T-helper 17 cell (primary cell): ENCODE measurements at regions not wholly inside any gene's neighbourhood (a gene's known extent, or its start where the extent isn't known, plus 50 kb on each side); places are given as distances from the start of the nearest gene placed in this dataset.

Experiments used
- ATAC-seq: fragments of 150-1000 bp; cut with Tn5 transposase; 2 replicates; pipeline ENCODE4 v1.10.0; 2021; ENCODE audit warnings: mild to moderate bottlenecking, moderate library complexity
- DNase-seq, 3 donors: peaks; one replicate each; pipeline versions ENCODE4 v3.0.0 to v3.0.0-alpha.2; 2020 to 2021
- H3K9me3 ChIP-seq: one replicate; pipeline ENCODE4 v1.7.0; 2013; ENCODE audit warnings: low read length, mild to moderate bottlenecking; ENCODE audit not compliant: control insufficient read depth, poor library complexity, severe bottlenecking
- H3K27ac Mint-ChIP-seq: one replicate; pipeline ENCODE4 v1.8.0; 2022; ENCODE audit warnings: mild to moderate bottlenecking, moderate library complexity, mixed read lengths
- H3K27me3 Mint-ChIP-seq: one replicate; pipeline ENCODE4 v1.8.0; 2022; ENCODE audit warnings: mixed read lengths
- H3K36me3 Mint-ChIP-seq: one replicate; pipeline ENCODE4 v1.8.0; 2022; ENCODE audit warnings: low read depth, mixed read lengths
- H3K4me1 Mint-ChIP-seq: one replicate; pipeline ENCODE4 v1.8.0; 2022; ENCODE audit warnings: mild to moderate bottlenecking, mixed read lengths
- H3K4me3 Mint-ChIP-seq: one replicate; pipeline ENCODE4 v1.8.0; 2022; ENCODE audit warnings: mild to moderate bottlenecking, moderate library complexity, mixed read lengths

GRCh38 chr6:40956936-40957335 is 82.1 kb downstream of the UNC5CL start:
- Mint-ChIP-seq H3K27me3 (peaks cover 22% of the 10 kb centered on the region), H3K4me3 (no peak overlapping the region), H3K36me3 (no peaks in the 10 kb centered on the region), H3K4me1 (peaks cover 3% of the 10 kb centered on the region), H3K27ac (no peak overlapping the region)
- DNase-seq (no peak), ATAC-seq (no peak)
- H3K9me3 ChIP-seq = peaks cover 3% of the 10 kb centered on the region

GRCh38 chr6:40955178-40955545 is 83.9 kb downstream of the UNC5CL start:
- Mint-ChIP-seq H3K27ac (no peak overlapping the region), H3K36me3 (peaks cover 2% of the 10 kb centered on the region), H3K4me1 (peaks cover 6% of the 10 kb centered on the region), H3K4me3 (no peak overlapping the region), H3K27me3 (peaks cover 40% of the 10 kb centered on the region)
- DNase-seq = no peak
- ATAC-seq = no peak
- H3K9me3 ChIP-seq = peaks cover 3% of the 10 kb centered on the region

DNA sequence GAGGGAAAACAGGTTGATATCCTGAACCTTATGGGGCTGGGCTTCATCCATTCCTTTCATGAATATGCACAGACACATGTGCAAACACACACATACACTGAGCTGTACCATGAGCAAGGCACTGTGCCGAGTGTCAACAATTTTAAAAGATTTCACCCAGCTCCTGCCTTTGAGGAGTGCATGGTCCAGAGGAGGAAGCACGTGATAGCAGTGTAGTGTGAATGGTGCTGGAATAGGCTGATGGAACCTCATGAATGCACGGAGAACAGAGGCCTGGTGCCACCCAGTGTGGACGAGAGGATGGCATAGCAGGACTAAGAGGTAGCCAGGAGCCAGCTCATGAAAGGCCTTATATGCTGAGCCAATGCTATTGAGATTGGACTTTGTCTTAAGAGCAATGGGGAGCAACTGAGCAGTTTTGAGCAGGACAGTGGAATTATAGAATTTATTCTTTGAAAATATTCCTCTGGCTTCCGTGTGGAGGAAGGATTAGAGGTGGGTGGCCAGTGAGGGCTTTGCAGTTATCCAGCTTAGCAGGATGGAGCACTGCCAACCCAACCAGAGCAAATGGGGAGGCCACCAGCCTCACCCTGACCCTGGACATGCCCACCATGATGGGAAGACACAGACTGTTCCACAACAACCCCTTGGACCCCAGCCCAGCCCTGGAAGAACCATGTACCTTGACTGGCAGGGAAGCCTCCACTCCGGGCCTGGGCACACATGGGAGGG is 84.4 kb downstream of the UNC5CL start:
- H3K36me3 Mint-ChIP-seq = peaks cover 2% of the 10 kb centered on the region
- DNase-seq = no peak
- peaks cover 6% of the 10 kb centered on the region for H3K4me1 Mint-ChIP-seq
- peaks cover 46% of the 10 kb centered on the region for H3K27me3 Mint-ChIP-seq
- H3K27ac Mint-ChIP-seq = no peak overlapping the region
- H3K9me3 ChIP-seq = peaks cover 3% of the 10 kb centered on the region
- ATAC-seq = no peak
- no peak overlapping the region for H3K4me3 Mint-ChIP-seq

DNA sequence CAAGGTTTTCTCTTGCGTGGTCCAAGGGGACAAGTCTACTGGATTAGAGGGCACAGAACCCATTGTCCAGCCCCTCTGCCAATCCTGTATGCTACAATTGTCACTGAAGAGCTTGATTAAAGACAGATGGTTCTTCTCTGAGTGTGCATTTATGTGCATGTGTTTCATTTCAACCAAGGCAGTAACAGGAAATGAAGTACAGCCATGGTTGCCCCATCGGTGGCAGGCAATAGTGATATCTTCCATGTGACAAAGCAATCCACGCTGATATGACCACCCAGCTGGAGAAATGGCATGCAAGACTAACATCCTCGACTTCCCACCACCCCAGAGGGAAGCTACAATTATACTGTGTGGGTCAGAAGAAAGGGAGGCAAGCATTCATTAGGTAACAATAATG is 85.5 kb downstream of the UNC5CL start:
- H3K4me3 Mint-ChIP-seq = no peak overlapping the region
- no peak for ATAC-seq
- no peak for DNase-seq
- H3K27ac Mint-ChIP-seq = no peak overlapping the region
- H3K4me1 Mint-ChIP-seq = peaks cover 6% of the 10 kb centered on the region
- peaks cover 3% of the 10 kb centered on the region for H3K9me3 ChIP-seq
- H3K36me3 Mint-ChIP-seq = peaks cover 2% of the 10 kb centered on the region
- H3K27me3 Mint-ChIP-seq = peaks cover 57% of the 10 kb centered on the region

DNA sequence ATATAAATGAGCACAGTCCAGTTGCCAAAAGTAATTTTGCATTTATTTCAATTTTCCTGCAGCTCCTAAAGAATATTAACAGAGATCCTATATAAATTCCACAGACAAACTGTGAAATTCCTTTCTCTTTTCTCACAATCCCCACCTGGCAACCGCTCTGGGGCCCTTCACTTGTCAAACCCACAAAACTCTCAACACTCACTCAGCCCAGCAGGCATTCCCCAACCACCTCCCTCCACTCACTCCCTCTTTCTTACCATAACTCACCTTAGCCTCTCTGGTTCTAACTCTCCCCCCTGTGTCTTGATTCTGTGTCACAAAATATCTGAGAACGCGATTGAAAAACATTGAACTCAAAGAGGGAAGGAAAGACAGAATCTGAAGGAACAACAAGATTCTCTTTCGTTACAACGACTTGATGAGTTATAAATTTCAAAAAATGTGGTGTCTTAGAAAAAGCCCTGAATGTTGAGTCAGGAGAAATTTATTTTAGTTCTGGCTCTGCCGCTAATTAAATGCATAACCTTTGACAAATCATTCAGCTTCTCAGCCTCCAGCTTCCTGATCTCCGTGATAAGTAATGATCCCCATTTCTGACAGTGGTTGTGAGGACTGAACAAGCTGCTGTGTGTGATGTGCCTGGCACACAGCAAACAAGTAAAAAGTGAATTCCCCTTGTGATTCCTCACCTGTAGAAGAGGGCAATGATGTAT is 87.9 kb downstream of the UNC5CL start:
- Mint-ChIP-seq H3K27ac (peak overlapping the region; percentile 76), H3K36me3 (peaks cover 4% of the 10 kb centered on the region), H3K27me3 (peaks cover 59% of the 10 kb centered on the region), H3K4me3 (no peak overlapping the region), H3K4me1 (peaks cover 6% of the 10 kb centered on the region)
- ATAC-seq (no peak), DNase-seq (no peak)
- H3K9me3 ChIP-seq = no peaks in the 10 kb centered on the region

DNA sequence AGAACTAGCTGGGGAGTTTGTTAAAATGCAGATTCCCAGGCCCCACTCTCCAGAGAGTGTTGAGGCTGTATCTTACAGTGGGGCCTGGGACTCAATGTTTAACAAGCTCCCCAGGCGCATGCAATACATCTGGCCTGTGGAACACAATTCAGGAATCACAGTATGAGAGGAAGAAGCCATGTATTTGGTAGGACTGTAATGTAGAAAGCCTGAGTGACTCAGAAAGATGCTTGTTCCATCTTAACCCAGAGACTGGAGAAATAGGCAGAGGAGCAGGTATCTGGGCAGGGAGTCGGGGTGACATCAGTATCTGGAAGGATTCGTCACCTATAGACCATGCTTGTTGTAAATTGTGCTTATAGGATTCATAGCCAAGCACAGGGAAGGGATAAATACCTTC is 90.5 kb downstream of the UNC5CL start:
- H3K27ac Mint-ChIP-seq = no peak overlapping the region
- H3K9me3 ChIP-seq = no peaks in the 10 kb centered on the region
- DNase-seq (no peak), ATAC-seq (no peak)
- H3K4me3 Mint-ChIP-seq = no peak overlapping the region
- peaks cover 58% of the 10 kb centered on the region for H3K27me3 Mint-ChIP-seq
- peaks cover 7% of the 10 kb centered on the region for H3K36me3 Mint-ChIP-seq
- H3K4me1 Mint-ChIP-seq = peaks cover 3% of the 10 kb centered on the region

DNA sequence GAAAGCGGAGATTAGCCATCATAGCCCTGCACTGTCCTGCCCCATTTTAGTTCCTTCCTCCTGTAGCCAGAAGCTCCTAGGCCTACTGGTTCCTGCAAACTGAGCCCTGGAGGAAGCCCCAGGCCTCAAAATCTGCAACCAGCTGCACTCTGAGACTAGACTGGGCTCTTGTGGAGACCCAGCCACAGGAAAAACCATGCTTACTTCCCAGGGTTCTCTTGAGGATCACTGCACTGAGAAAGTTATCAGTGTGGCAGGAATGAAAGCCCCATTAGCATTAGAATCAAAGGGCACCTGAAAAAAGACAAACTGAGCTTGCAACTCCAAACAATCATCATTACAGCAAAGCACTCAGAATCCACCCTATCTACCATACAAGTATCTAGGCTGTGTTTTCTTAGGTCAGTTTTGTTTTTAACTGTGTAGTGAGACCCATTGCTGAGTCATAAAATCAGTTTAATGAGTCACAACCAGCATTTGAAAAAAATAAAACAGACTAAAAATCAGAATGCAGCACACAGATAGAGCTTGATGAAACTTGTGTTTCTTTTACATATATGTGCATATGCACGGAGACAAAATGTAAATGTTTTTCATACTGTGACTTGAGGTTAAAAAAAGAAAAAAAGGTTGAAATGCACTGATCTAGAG is 91.0 kb downstream of the UNC5CL start:
- ATAC-seq (no peak), DNase-seq (no peak)
- H3K4me1 Mint-ChIP-seq = peaks cover 3% of the 10 kb centered on the region
- H3K9me3 ChIP-seq = no peaks in the 10 kb centered on the region
- peaks cover 7% of the 10 kb centered on the region for H3K36me3 Mint-ChIP-seq
- peaks cover 52% of the 10 kb centered on the region for H3K27me3 Mint-ChIP-seq
- no peak overlapping the region for H3K4me3 Mint-ChIP-seq
- H3K27ac Mint-ChIP-seq = no peak overlapping the region

DNA sequence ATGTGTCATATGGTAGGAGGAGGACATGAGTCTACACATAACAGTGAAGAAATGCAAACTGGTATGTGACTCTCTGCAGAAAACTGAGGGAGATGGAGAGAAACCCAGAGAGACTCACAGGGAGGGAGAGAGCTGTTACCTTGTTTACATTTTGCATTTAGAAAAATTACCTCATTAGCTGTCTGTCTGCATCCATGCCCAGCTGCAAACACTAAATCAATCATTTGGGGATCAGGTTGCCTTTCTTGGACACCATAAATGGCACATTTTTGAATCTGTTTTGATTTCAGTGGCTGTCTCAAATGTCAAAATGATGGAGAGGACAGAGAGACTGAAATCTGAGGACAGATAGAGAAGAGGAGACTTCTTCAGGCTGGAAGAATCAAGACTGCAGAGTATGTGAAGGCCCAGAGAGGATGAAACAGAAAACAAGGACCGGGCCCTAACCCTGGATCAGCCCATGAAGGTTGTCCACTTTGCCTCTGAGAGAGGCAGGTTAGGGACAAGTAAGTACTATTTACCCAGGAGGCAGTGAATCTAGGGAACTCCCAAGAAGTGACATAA is 92.2 kb downstream of the UNC5CL start:
- no peaks in the 10 kb centered on the region for H3K9me3 ChIP-seq
- Mint-ChIP-seq H3K36me3 (peaks cover 7% of the 10 kb centered on the region), H3K27me3 (peaks cover 46% of the 10 kb centered on the region), H3K4me1 (peaks cover 3% of the 10 kb centered on the region), H3K27ac (no peak overlapping the region), H3K4me3 (no peak overlapping the region)
- no peak for ATAC-seq
- DNase-seq = no peak

- Mint-ChIP-seq H3K4me1 (peaks cover 5% of the 10 kb centered on the region), H3K27ac (no peak overlapping the region), H3K4me3 (no peak overlapping the region), H3K36me3 (peaks cover 2% of the 10 kb centered on the region), H3K27me3 (peaks cover 41% of the 10 kb centered on the region)
- H3K9me3 ChIP-seq = no peaks in the 10 kb centered on the region
- ATAC-seq (no peak), DNase-seq (no peak)
These were observed 101.5 kb downstream of the UNC5CL start for GRCh38 chr6:40937491-40937890.

GRCh38 chr6:40936818-40937251 is 102.2 kb downstream of the UNC5CL start:
- H3K4me3 Mint-ChIP-seq = no peak overlapping the region
- DNase-seq (no peak), ATAC-seq (no peak)
- no peak overlapping the region for H3K27ac Mint-ChIP-seq
- H3K27me3 Mint-ChIP-seq = peaks cover 41% of the 10 kb centered on the region
- peaks cover 2% of the 10 kb centered on the region for H3K36me3 Mint-ChIP-seq
- no peaks in the 10 kb centered on the region for H3K9me3 ChIP-seq
- peaks cover 5% of the 10 kb centered on the region for H3K4me1 Mint-ChIP-seq

GRCh38 chr6:40933864-40934263 is 105.2 kb downstream of the UNC5CL start:
- H3K27me3 Mint-ChIP-seq = peaks cover 37% of the 10 kb centered on the region
- H3K36me3 Mint-ChIP-seq = peaks cover 2% of the 10 kb centered on the region
- H3K4me1 Mint-ChIP-seq = peaks cover 5% of the 10 kb centered on the region
- ATAC-seq (no peak), DNase-seq (no peak)
- no peaks in the 10 kb centered on the region for H3K9me3 ChIP-seq
- H3K27ac Mint-ChIP-seq = no peak overlapping the region
- H3K4me3 Mint-ChIP-seq = no peak overlapping the region

DNA sequence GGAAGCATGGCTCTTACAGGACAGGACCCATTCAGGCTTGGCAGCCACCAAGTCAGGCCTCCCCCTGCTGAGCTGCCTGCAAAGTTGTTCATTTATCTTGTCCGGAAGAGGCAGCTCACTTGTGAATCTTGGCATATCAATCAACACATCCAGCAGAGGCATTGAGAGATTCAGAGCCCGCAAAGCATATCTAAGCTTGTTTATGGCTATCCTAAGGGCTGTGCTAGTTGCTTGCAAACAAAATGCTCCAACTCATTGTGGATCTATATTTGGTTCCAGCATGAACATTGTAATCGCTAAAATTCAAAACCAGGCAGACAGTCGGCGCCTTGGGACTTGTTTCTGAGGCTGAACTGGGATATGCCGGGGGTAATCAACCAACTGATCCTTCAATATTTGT is 106.1 kb downstream of the UNC5CL start:
- H3K9me3 ChIP-seq = no peaks in the 10 kb centered on the region
- Mint-ChIP-seq H3K27ac (no peak overlapping the region), H3K4me3 (no peak overlapping the region), H3K36me3 (peaks cover 2% of the 10 kb centered on the region), H3K27me3 (peaks cover 34% of the 10 kb centered on the region), H3K4me1 (peaks cover 5% of the 10 kb centered on the region)
- no peak for ATAC-seq
- no peak for DNase-seq

DNA sequence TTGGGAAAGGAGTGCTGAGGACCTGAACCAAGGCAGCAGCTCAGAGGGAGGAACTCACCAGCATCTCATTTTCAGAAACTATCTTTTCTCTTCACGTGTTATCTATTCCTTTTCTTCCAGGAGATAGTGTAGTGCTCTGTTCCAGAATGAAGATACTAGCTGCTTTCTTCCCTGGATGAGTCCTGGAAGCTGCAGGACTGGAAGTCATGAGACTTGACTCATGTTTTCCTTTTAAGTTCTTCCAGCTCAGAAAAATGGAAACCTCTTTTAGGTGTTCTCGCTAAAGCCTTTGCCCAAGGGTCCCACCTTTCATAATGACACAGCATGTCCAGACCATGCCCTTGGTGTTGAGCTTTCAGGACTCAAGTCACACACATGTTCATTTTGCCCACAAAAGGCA is 106.7 kb downstream of the UNC5CL start:
- H3K9me3 ChIP-seq = no peaks in the 10 kb centered on the region
- no peak for DNase-seq
- ATAC-seq = no peak
- Mint-ChIP-seq H3K4me1 (peaks cover 5% of the 10 kb centered on the region), H3K4me3 (no peak overlapping the region), H3K27ac (no peak overlapping the region), H3K36me3 (peaks cover 2% of the 10 kb centered on the region), H3K27me3 (peaks cover 34% of the 10 kb centered on the region)
